ENCODE measurements at regions not wholly inside any gene's neighbourhood (a gene's known extent, or its start where the extent isn't known, plus 50 kb on each side); places are given as distances from the start of the nearest gene placed in this dataset.

DNA sequence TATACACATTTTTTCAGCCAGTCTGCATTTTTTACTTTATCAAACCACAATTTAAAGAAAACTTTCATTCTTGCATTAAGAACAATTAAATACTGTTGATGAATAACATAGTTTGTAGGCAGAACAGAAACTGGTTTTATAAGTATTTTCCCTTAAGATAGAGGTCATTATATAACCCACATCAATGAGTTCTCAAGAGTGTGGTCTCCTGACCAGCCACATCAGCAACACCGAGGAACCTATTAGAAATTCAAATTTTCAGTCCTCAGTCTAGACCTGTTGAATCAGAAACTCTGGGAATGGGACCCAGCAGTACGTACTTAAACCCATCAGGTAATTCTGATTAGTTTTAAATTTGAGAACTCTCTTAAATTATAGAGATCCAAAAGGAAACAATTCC lies 299.6 kb upstream of the ARSJ start:
- TF ChIP-seq CTCF (IDR thresholded peaks at IDR 0.05; ENCODE audit: poor library complexity, severe bottlenecking) (no peak), POLR2AphosphoS5 (IDR thresholded peaks at IDR 0.05) (no peak), TAF1 (IDR thresholded peaks at IDR 0.05; ENCODE audit: low read depth) (no peak), EZH2 (IDR thresholded peaks at IDR 0.05; ENCODE audit: borderline replicate concordance, insufficient read depth, low read length, poor library complexity, severe bottlenecking) (no peak), EP300 (conservative IDR thresholded peaks at IDR 0.05; ENCODE audit: poor library complexity, severe bottlenecking) (no peak), MXI1 (conservative IDR thresholded peaks at IDR 0.05; ENCODE audit: poor library complexity, severe bottlenecking) (no peak)
